SKM-1 (cell line): ENCODE measurements at regions not wholly inside any gene's neighbourhood (a gene's known extent, or its start where the extent isn't known, plus 50 kb on each side); places are given as distances from the start of the nearest gene placed in this dataset.
"Not testable (repeated sequence)": the region's sequence is repeated elsewhere in the genome, so short reads cannot be mapped to it uniquely, and the experiment has no call there.

ENCODE experiments used
- DNase-seq: peaks from one replicate; lab custom pipeline; 2025; ENCODE audit not compliant: unreplicated experiment; lab: John Stamatoyannopoulos, UW

- no peak for DNase-seq
Observed at GRCh38 chr4:181822005-181822375, 421.2 kb upstream of the TENM3 start.

- DNase-seq, result no peak
Observed at GRCh38 chr4:181823183-181823582, 420.0 kb upstream of the TENM3 start.

GRCh38 chr4:181823645-181824044 is 419.6 kb upstream of the TENM3 start:
- no peak for DNase-seq

GRCh38 chr4:181825564-181825963 is 417.6 kb upstream of the TENM3 start:
- DNase-seq, result no peak

GRCh38 chr4:181827246-181827645 is 416.0 kb upstream of the TENM3 start:
- DNase-seq, result no peak

- no peak for DNase-seq
Observed at GRCh38 chr4:181830404-181831035, 412.7 kb upstream of the TENM3 start.

GRCh38 chr4:181834071-181834470 is 409.1 kb upstream of the TENM3 start:
- DNase-seq, result no peak

- DNase-seq, result no peak
Observed at GRCh38 chr4:181835348-181835747, 407.9 kb upstream of the TENM3 start.

GRCh38 chr4:181838253-181838652 is 404.9 kb upstream of the TENM3 start:
- no peak for DNase-seq

GRCh38 chr4:181843797-181844196 is 399.4 kb upstream of the TENM3 start:
- DNase-seq, result not testable (repeated sequence)

- no peak for DNase-seq
Observed at GRCh38 chr4:181845617-181846016, 397.6 kb upstream of the TENM3 start.

GRCh38 chr4:181846934-181847333 is 396.3 kb upstream of the TENM3 start:
- no peak for DNase-seq

GRCh38 chr4:181848357-181848756 is 394.8 kb upstream of the TENM3 start:
- no peak for DNase-seq

- DNase-seq, result no peak
Observed at GRCh38 chr4:181849472-181849871, 393.7 kb upstream of the TENM3 start.

GRCh38 chr4:181853881-181854511 is 389.2 kb upstream of the TENM3 start:
- no peak for DNase-seq

GRCh38 chr4:181855307-181855706 is 387.9 kb upstream of the TENM3 start:
- no peak for DNase-seq

- not testable (repeated sequence) for DNase-seq
Observed at GRCh38 chr4:181857471-181857870, 385.7 kb upstream of the TENM3 start.

GRCh38 chr4:181858741-181859140 is 384.5 kb upstream of the TENM3 start:
- DNase-seq, result no peak

GRCh38 chr4:181859439-181859838 is 383.8 kb upstream of the TENM3 start:
- DNase-seq, result no peak

GRCh38 chr4:181860157-181860556 is 383.0 kb upstream of the TENM3 start:
- DNase-seq, result no peak

- DNase-seq, result no peak
Observed at GRCh38 chr4:181860668-181861067, 382.5 kb upstream of the TENM3 start.

- DNase-seq, result no peak
Observed at GRCh38 chr4:181863856-181864255, 379.3 kb upstream of the TENM3 start.

GRCh38 chr4:181870326-181870725 is 372.9 kb upstream of the TENM3 start:
- DNase-seq, result no peak
